Activated CD8-positive, alpha-beta T cell treated with anti-CD3 and anti-CD28 coated beads for 36 hours (primary cell): ENCODE measurements at regions not wholly inside any gene's neighbourhood (a gene's known extent, or its start where the extent isn't known, plus 50 kb on each side); places are given as distances from the start of the nearest gene placed in this dataset.

Experiments used
- ATAC-seq: fragments of 200-7000 bp; cut with Tn5 transposase; one replicate; pipeline ENCODE4 v1.10.0; 2021; ENCODE audit warnings: mild to moderate bottlenecking, moderate library complexity
- CTCF ChIA-PET: fragments of 350-600 bp; sonication (Branson Sonifier 250); formaldehyde crosslinking; loops from one replicate; lab custom pipeline; 2021; ENCODE audit warnings: antibody characterized with exemption; lab: Charles Lee
- POLR2A ChIA-PET: fragments of 350-600 bp; sonication (Branson Sonifier 250); formaldehyde crosslinking; loops from one replicate; lab custom pipeline; 2021; ENCODE audit warnings: antibody characterized with exemption; lab: Charles Lee
- DNase-seq: peaks from one replicate; pipeline ENCODE4 v3.0.0-alpha.2; 2020
- H3K27ac Mint-ChIP-seq: one replicate; pipeline ENCODE4 v1.8.0; 2021; ENCODE audit warnings: mild to moderate bottlenecking, mixed read lengths
- H3K27me3 Mint-ChIP-seq: one replicate; pipeline ENCODE4 v1.8.0; 2021; ENCODE audit warnings: mixed read lengths
- H3K36me3 Mint-ChIP-seq: one replicate; pipeline ENCODE4 v1.8.0; 2021; ENCODE audit warnings: low read depth, mixed read lengths
- H3K4me1 Mint-ChIP-seq: one replicate; pipeline ENCODE4 v1.8.0; 2021; ENCODE audit warnings: low read depth, mixed read lengths
- H3K4me3 Mint-ChIP-seq: one replicate; pipeline ENCODE4 v1.8.0; 2021; ENCODE audit warnings: mild to moderate bottlenecking, moderate library complexity, mixed read lengths
- H3K9me3 Mint-ChIP-seq: one replicate; pipeline ENCODE4 v1.8.0; 2021; ENCODE audit warnings: mixed read lengths
- intact Hi-C: fragments of 100-400 bp; cut with micrococcal nuclease; formaldehyde crosslinking; loops from one replicate; pipeline ENCODE4 v1.10.0; 2022
- TF ChIP-seq, protein P1 (sequence below): fragments of 200-600 bp; IDR thresholded peaks from one replicate; pipeline ENCODE4 v1.8.0; 2022; ENCODE audit warnings: antibody characterized with exemption, mild to moderate bottlenecking

GRCh38 chr9:23073136-23073535 is 626.5 kb downstream of the DMRTA1 start:
- CTCF ChIA-PET, result no interaction called here
- TF ChIP-seq, protein P1, sequence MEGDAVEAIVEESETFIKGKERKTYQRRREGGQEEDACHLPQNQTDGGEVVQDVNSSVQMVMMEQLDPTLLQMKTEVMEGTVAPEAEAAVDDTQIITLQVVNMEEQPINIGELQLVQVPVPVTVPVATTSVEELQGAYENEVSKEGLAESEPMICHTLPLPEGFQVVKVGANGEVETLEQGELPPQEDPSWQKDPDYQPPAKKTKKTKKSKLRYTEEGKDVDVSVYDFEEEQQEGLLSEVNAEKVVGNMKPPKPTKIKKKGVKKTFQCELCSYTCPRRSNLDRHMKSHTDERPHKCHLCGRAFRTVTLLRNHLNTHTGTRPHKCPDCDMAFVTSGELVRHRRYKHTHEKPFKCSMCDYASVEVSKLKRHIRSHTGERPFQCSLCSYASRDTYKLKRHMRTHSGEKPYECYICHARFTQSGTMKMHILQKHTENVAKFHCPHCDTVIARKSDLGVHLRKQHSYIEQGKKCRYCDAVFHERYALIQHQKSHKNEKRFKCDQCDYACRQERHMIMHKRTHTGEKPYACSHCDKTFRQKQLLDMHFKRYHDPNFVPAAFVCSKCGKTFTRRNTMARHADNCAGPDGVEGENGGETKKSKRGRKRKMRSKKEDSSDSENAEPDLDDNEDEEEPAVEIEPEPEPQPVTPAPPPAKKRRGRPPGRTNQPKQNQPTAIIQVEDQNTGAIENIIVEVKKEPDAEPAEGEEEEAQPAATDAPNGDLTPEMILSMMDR, result no peak
- Mint-ChIP-seq H3K9me3 (peaks cover 7% of the 10 kb centered on the region), H3K27ac (no peak overlapping the region), H3K4me3 (no peak overlapping the region), H3K36me3 (no peaks in the 10 kb centered on the region), H3K4me1 (no peaks in the 10 kb centered on the region), H3K27me3 (no peaks in the 10 kb centered on the region)
- ATAC-seq (no peak), DNase-seq (no peak)
- intact Hi-C loops, result no loop called here
- POLR2A ChIA-PET, result no interaction called here

GRCh38 chr9:23079798-23080197 is 633.2 kb downstream of the DMRTA1 start:
- peaks cover 14% of the 10 kb centered on the region for H3K9me3 Mint-ChIP-seq
- intact Hi-C loops, result no loop called here
- CTCF ChIA-PET, result no interaction called here
- no peak overlapping the region for H3K27ac Mint-ChIP-seq
- H3K4me1 Mint-ChIP-seq, result no peaks in the 10 kb centered on the region
- H3K4me3 Mint-ChIP-seq, result no peak overlapping the region
- TF ChIP-seq, protein P1, result no peak
- POLR2A ChIA-PET, result no interaction called here
- H3K36me3 Mint-ChIP-seq, result no peaks in the 10 kb centered on the region
- no peaks in the 10 kb centered on the region for H3K27me3 Mint-ChIP-seq
- DNase-seq (no peak), ATAC-seq (no peak)

GRCh38 chr9:23081377-23081776 is 634.8 kb downstream of the DMRTA1 start:
- POLR2A ChIA-PET, result no interaction called here
- no peak overlapping the region for H3K27ac Mint-ChIP-seq
- TF ChIP-seq, protein P1, result no peak
- intact Hi-C loops, result no loop called here
- H3K9me3 Mint-ChIP-seq, result peaks cover 14% of the 10 kb centered on the region
- CTCF ChIA-PET, result no interaction called here
- DNase-seq (no peak), ATAC-seq (no peak)
- H3K4me3 Mint-ChIP-seq, result no peak overlapping the region
- H3K27me3 Mint-ChIP-seq, result no peaks in the 10 kb centered on the region
- no peaks in the 10 kb centered on the region for H3K4me1 Mint-ChIP-seq
- no peaks in the 10 kb centered on the region for H3K36me3 Mint-ChIP-seq

- TF ChIP-seq, protein P1, result no peak
- Mint-ChIP-seq H3K4me3 (no peak overlapping the region), H3K4me1 (no peaks in the 10 kb centered on the region), H3K9me3 (peaks cover 16% of the 10 kb centered on the region), H3K27ac (no peak overlapping the region), H3K27me3 (no peaks in the 10 kb centered on the region), H3K36me3 (no peaks in the 10 kb centered on the region)
- DNase-seq, result no peak
- ChIA-PET POLR2A (no interaction called here), CTCF (no interaction called here)
- no peak for ATAC-seq
- intact Hi-C loops, result no loop called here
These were observed 642.3 kb downstream of the DMRTA1 start for GRCh38 chr9:23088932-23089364.

DNA sequence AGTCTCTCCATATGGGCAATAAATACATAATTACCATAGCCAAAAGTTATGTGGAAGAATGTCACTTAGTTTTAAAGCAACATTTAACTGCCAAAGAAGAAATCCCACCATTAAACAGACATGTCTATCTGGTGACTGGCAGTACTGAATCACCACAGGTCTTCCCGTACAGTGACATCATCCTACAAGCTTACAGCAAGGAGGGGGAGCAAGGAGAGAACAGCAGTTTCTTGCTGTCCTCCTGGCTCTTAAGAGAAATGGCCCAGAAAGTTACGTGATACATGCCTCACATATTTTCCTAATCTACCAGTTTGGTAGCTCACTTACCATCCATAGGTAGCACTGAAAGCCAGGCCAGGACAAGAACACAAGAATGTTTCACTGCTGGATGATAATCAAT is 671.0 kb downstream of the DMRTA1 start:
- H3K9me3 Mint-ChIP-seq, result peaks cover 12% of the 10 kb centered on the region
- no peaks in the 10 kb centered on the region for H3K4me1 Mint-ChIP-seq
- H3K27me3 Mint-ChIP-seq, result no peaks in the 10 kb centered on the region
- TF ChIP-seq, protein P1, result no peak
- intact Hi-C loops, result no loop called here
- no peak for ATAC-seq
- H3K27ac Mint-ChIP-seq, result no peak overlapping the region
- H3K4me3 Mint-ChIP-seq, result no peak overlapping the region
- ChIA-PET CTCF (no interaction called here), POLR2A (no interaction called here)
- H3K36me3 Mint-ChIP-seq, result no peaks in the 10 kb centered on the region
- DNase-seq, result no peak
